NCI-H748 treated with DMSO at 0.1 percent for 48 hours (cell line): ENCODE measurements at regions not wholly inside any gene's neighbourhood (a gene's known extent, or its start where the extent isn't known, plus 50 kb on each side); places are given as distances from the start of the nearest gene placed in this dataset.
"Not testable (repeated sequence)": the region's sequence is repeated elsewhere in the genome, so short reads cannot be mapped to it uniquely, and the experiment has no call there.

Experiments
- DNase-seq: peaks from one replicate; lab custom pipeline; 2025; lab: John Stamatoyannopoulos, UW

GRCh38 chrX:52585892-52586291, 68.8 kb downstream of the SSX7 start:
- no peak for DNase-seq

GRCh38 chrX:52577464-52578173, 60.8 kb upstream of the XAGE1B start:
- DNase-seq: no peak

GRCh38 chrX:52576946-52577345, 60.1 kb upstream of the XAGE1B start:
- DNase-seq: no peak

DNA sequence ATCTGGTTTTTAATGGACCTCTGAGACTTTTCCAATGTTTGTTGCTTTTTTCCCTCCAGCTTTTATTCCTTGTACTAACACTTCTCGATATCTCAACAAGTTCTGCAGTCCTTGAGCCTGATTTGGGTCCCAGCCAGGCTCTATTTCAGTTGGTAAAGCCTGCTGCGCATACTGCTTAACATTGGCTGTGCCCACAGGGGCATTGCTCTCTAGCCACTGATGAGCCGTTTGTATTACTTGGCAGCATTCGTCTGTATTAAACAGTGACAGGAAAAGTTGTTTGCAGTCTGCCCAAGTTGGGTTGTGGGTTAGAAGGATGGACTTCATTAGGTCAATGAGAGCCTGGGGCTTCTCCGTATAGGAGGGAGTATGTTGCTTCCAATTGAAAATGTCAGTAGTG, 59.6 kb upstream of the XAGE1B start:
- no peak for DNase-seq

DNA sequence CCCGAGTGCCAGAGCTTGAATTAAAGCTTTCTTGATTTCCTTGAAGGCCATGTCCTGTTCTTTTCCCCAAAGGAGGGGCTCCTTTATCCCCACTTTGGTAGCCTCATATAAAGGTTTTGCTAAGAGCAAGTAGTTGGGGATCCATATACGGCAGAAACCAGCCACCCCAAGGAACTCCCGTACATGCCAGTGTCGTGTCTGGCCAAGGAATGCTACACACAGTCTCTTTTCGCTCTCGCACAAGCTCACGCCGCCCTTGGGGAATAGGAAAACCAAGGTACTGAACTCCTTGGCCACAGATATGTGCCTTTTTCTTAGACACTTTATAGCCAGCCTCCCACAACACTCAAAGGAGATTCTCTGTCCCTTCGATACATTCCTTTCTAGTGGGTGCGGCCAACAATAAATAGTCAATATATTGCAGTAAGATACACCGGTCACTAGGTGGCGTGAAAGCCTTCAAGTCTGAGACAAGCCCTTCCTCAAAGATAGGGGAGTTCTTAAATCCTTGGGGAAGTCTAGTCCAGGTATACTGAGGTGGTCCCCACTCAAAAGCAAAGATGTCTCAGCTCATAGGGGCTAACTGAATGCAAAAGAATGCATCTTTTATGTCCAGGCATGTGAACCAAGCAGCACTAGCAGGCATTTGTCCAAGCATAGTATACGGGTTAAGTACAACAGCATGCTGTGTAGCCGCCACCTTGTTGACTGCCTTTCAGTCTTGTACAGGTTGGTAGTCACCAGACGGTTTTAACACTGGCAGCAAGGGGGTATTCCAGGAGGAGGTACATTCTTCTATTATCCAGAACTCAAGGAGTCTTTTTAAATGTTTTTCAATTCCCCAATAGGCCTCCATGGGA, 57.8 kb upstream of the XAGE1B start:
- DNase-seq: peak; percentile 2

DNA sequence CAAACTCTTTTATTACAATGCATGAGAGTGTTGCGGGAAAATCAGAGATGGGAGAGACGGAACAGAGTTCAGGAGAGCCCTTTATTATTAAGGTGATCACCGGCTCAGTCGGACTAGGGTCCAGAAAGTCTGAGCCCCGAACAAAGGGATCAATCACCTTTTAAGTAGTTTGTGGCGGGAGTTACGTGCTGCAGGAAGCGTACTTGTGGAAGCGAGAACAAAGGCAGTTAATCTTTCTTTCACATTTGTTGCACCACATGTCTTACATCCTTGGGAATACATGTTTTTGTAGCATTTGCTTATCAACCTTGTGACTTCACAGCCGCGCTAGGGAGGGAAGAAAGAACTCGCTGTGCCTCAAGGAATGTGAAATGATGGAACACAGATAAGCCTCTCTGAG, 51.3 kb upstream of the XAGE1B start:
- not testable (repeated sequence) for DNase-seq
